ENCODE measurements at regions not wholly inside any gene's neighbourhood (a gene's known extent, or its start where the extent isn't known, plus 50 kb on each side); places are given as distances from the start of the nearest gene placed in this dataset.
"Not testable (repeated sequence)": the region's sequence is repeated elsewhere in the genome, so short reads cannot be mapped to it uniquely, and the experiment has no call there.

DNA sequence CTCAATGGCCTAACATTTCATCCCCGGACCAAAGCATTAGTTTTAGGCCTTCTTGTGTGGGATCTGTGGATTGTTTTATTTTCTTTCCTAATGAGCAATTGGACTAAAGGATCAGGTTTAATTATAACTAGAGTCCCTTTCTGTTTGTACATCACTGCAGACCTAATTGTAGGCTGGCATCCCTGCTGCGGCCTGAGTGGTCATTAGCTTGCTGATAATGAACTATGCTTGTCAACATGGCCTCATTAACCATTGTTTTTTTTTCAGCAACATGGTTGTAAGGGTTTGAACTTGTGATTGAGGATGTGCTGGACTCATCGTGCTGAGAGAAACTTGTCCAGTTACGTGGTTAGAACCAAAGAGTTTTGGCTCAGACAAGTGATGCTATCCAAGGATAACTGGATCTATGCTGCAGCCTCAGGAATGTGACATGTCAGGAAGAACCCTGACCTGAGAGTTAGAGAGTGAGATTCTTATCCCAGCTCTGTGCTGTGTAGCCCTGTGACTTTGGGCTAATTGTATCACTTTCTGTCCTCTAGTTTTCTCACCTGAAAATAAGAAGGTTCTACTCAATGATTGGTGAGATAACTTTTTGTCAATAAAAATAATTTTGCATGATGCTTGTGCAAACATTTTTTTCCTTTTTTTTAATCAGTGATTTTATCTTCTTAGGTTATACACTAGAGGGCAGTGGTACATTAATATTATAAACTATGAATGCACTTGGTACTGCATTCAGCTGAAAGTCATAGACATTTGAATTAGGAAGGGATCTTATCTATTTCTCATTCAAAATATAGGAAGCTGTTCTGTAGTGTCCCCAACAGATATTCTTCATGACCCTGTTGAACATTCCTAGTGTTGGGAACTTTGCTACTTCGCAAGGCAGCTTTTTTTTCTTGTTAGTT is 140.9 kb downstream of the RNF144B start:
- no peak for DNase-seq

- DNase-seq, result no peak
These were observed 143.1 kb downstream of the RNF144B start for GRCh38 chr6:18530201-18530600.

DNA sequence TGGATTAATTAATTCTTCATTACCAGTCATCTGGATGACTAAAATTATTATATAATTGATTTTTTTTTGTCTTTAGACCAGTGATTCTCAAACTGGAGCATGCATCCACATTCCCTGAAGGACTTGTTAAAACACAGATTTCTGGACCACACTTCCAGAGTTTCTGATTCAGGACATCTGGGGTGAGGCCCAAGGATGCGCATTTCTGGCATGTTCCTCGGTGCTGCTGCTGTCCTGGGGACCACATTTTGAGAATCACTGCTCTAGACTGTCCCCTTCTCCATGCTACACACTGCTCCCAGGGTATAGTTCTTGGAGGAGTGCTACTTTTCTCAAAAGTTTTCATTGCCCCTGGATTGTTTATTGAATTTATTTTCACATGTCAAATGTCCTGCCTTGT is 145.0 kb downstream of the RNF144B start:
- DNase-seq, result no peak

- no peak for DNase-seq
These were observed 146.6 kb downstream of the RNF144B start for GRCh38 chr6:18533793-18534192.

GRCh38 chr6:18536591-18537055 is 149.5 kb downstream of the RNF144B start:
- DNase-seq, result no peak

GRCh38 chr6:18538315-18538714 is 151.2 kb downstream of the RNF144B start:
- DNase-seq, result no peak

GRCh38 chr6:18543051-18543450 is 155.9 kb downstream of the RNF144B start:
- DNase-seq, result no peak

DNA sequence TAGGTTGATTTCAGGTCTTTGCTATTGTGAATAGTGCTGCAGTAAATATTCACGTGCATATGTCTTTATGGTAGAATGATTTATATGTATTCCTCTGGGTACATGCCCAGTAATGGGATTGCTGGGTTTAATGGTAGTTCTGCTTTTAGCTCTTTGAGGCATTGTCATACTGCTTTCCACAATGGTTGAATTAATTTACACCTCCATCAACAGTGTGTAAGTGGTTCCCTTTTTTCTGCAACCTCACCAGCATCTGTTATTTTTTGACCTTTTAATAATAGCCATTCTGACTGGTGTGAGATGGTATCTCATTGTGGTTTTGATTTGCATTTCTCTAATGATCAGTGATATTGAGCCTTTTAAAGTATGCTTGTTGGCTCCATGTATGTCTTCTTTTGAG is 158.0 kb downstream of the RNF144B start:
- DNase-seq, result not testable (repeated sequence)

DNA sequence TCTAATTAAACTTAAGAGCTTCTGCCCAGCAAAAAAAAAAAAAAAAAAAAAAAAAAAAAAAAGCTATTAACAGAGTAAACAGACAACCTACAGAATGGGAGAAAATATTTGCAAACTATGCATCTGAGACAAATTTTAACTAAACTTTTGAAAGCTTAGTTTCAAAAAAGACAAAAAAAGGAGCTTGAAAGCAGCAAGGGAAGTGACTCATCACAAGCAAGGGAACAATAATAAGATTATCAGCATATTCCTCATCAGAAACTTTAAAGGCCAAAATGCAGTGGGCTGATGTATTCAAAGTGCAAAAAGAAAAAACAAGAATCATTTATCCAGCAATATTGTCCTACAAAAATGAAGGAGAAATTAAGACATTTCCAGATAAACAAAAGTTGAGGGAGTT is 158.6 kb downstream of the RNF144B start:
- DNase-seq, result no peak

DNA sequence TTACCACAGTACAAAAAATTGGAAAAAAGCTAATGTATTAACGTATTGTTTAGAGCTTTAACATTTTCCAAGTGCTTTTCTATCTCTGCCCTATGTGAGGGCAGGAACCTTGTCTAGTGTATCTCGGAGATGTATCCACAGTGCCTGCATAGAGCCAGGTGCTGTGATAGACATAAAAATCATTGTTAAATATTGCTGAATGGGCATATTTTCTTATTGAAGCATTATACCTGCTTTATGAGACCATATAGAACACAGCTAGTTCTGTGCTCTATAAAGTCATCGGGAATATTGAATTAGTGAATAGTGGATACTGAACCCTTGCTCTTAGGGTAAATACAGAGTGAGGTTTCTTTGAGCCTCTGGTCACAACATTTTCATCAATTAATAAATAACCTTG is 163.0 kb downstream of the RNF144B start:
- DNase-seq, result no peak

GRCh38 chr6:18551228-18551627 is 164.1 kb downstream of the RNF144B start:
- DNase-seq, result no peak

DNA sequence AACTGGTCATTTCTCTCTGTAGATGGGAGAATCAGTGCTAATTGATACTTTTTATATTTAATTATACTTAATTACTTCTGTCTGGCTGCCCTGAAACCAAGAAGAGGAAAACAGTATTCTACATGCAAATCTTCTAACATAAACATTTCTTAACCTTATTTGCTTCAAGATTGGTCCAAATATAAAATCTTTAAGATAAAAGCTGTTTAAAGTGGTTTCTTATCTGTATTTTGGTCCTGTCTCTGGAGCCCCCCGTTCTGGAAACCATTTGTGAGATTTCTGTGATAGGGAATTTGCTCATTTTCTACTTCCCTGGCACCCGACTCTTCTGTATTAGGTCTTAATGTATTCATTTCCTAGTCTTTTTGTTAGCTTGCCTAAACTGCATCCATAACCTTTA is 168.6 kb downstream of the RNF144B start:
- no peak for DNase-seq

GRCh38 chr6:18561037-18561750 is 174.0 kb downstream of the RNF144B start:
- DNase-seq, result no peak

- DNase-seq, result no peak
These were observed 175.6 kb downstream of the RNF144B start for GRCh38 chr6:18562726-18563125.

DNA sequence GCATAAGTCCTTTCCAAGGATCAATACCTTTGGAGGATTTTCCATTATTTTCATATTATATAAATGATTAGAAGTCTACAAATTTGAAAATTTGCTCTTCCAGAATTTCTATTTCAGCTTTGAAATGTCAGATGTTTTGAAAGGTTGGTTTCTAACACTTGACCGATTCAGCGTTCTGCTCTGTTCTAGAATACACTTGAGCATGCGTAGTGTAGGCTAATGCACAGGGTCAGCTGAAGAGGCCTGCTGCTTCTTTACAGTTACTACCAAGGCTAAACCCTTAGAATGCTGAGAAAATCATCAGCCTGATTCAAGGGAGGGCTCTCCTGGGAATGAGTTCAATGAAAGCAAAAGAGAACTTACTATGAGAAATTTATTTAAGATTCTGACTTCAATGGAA is 177.6 kb downstream of the RNF144B start:
- no peak for DNase-seq

GRCh38 chr6:18565231-18565630 is 178.1 kb downstream of the RNF144B start:
- no peak for DNase-seq

- DNase-seq, result no peak
These were observed 180.2 kb downstream of the RNF144B start for GRCh38 chr6:18567380-18567779.

DNA sequence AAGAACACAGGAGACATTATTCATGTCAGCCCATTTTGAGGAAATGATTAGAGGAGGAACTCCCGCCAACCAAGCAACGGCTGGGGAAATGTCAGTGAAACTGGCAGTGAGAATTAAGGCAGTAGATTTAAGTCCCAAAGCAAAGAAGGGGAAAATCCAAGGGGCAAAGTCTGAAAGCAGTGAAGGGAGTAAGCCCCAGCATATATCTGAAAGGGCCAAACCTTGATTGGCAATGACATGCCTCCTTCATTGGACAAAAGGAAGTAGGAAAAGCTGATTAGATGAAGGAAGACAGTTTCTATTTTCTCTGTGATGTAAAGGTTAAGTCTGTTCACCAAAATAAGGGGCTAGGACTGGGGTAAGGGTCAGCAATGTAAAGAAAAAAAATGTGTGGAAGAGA is 190.3 kb downstream of the RNF144B start:
- no peak for DNase-seq

- no peak for DNase-seq
These were observed 192.0 kb downstream of the RNF144B start for GRCh38 chr6:18579166-18579565.

DNA sequence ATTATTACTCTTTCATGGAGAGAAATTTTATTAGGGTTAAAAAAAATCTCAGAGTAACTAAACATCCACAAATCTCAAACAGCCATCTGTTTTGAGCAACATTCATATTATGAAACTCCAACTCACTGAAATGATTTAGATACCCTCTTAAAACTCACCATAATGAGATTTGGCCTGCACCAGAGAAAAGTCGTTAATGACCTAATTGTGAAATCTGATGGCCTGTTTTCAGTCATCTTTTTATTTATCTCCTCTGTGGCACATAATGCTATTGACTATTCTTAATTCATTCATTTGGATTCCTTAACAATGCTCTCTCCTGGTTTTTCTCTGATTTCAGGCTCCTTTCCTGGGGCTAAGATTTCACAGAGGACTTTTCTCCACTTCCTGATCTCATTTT is 192.7 kb downstream of the RNF144B start:
- DNase-seq, result no peak

DNA sequence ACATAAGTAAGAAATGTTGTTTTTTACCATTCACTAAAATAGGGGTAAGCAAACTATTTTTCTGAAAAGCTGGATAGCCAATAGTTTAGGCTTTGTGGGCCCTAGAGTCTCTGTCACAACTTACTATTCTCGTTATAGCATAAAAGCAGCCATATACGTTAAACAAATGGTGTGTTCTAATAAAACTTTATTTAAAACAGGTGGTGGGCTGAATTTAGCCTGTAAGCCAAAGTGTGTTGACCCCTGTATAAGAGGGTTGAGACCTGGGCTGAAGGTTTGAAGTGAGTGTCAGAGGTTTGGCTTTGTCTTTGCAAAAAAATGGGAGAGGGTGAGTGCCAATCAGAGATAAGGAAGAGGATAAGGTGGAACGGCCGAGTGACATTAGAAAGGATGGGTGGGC is 197.2 kb downstream of the RNF144B start:
- DNase-seq, result no peak

- DNase-seq, result no peak
These were observed 198.0 kb downstream of the RNF144B start for GRCh38 chr6:18585032-18585573.

DNA sequence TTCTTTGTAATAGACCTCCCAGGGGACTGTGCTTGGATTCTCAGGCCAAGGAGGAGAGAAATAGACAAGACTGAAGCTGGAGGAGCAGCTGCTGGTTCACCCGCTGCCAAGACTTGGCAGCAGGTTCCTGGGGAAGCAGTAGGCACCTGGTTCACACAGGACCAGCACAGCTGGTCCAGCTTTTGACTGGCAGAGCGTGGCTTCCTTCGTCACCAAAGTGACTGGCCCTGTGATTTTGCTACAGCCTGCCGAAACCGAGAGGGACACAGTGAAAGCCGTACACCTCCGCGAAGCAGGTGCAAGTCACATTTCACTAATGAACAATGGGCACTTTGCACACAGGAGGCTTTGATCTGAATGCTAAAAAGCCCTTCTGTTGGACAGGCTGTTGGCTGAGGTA is 199.0 kb downstream of the RNF144B start:
- no peak for DNase-seq

Data from NCI-H187 (cell line).